Tibial nerve (tissue), 4 donors: ENCODE measurements at regions not wholly inside any gene's neighbourhood (a gene's known extent, or its start where the extent isn't known, plus 50 kb on each side); places are given as distances from the start of the nearest gene placed in this dataset.

ENCODE experiments used
- DNase-seq, 2 donors: peaks; one replicate each; pipeline ENCODE4 v3.0.0-alpha.2; 2019; ENCODE audit warnings: low spot score in 2 of 2
- H3K27ac ChIP-seq, 4 donors: fragments of 200-600 bp; sonication (generic) in 3 of 4; one replicate each; pipeline ENCODE4 v1.5.1; 2017 to 2019; ENCODE audit warnings: mild to moderate bottlenecking in 1 of 4
- H3K27me3 ChIP-seq, 2 donors: fragments of 200-600 bp; sonication (generic) in 1 of 2; one replicate each; pipeline versions ENCODE4 v1.5.1 to v1.6.0; 2017 to 2019
- H3K36me3 ChIP-seq, 3 donors: fragments of 200-600 bp; sonication (generic); one replicate each; pipeline ENCODE4 v1.5.1; 2018 to 2019
- H3K4me1 ChIP-seq, 4 donors: fragments of 200-600 bp; sonication (generic) in 3 of 4; one replicate each; pipeline ENCODE4 v1.5.1; 2017 to 2019
- H3K4me3 ChIP-seq, 4 donors: fragments of 200-600 bp; sonication (generic) in 3 of 4; one replicate each; pipeline ENCODE4 v1.5.1; 2017 to 2019; ENCODE audit warnings: mild to moderate bottlenecking in 1 of 4, moderate library complexity in 1 of 4
- H3K9me3 ChIP-seq, 4 donors: fragments of 200-600 bp; sonication (generic) in 3 of 4; one replicate each; pipeline ENCODE4 v1.5.1; 2017 to 2019
- CTCF ChIP-seq, 5 experiments: fragments of 200-600 bp in 3 of 5; fragments of 450-650 bp in 2 of 5; sonication (generic) in 3 of 5; IDR thresholded peaks; one replicate each; pipeline ENCODE4 v1.5.1; 2016 to 2019; ENCODE audit warnings: antibody characterized with exemption in 5 of 5, mild to moderate bottlenecking in 3 of 5, moderate library complexity in 2 of 5
- EP300 ChIP-seq, 2 donors: sonication (generic); formaldehyde crosslinking; IDR thresholded peaks; one replicate each; pipeline ENCODE4 v1.6.1; 2017; ENCODE audit warnings: antibody characterized with exemption in 2 of 2, mild to moderate bottlenecking in 1 of 2
- POLR2A ChIP-seq, 2 donors: fragments of 450-650 bp; IDR thresholded peaks; one replicate each; pipeline ENCODE4 v1.6.1; 2017; ENCODE audit warnings: antibody characterized with exemption in 2 of 2, mild to moderate bottlenecking in 2 of 2, moderate library complexity in 2 of 2
- WGBS, 2 donors: methylation state at CpG; one replicate each; pipeline ENCODE4 v1.1.5; 2018; 5-methylcytosine and 5-hydroxymethylcytosine counted together

GRCh38 chr7:32347244-32347828 lies 142.8 kb downstream of the LSM5 start:
- no peaks in the 10 kb centered on the region for H3K36me3 ChIP-seq
- H3K27me3 ChIP-seq = no peaks in the 10 kb centered on the region
- H3K27ac ChIP-seq = no peak overlapping the region
- no peak overlapping the region for H3K4me3 ChIP-seq
- H3K4me1 ChIP-seq = no peaks in the 10 kb centered on the region
- H3K9me3 ChIP-seq = no peaks in the 10 kb centered on the region
- WGBS, 2 donors = 76 to 86% methylated on average over 2 of the region's 2 CpGs
- DNase-seq = peak in 1 of 2 donors; percentile 51
- TF ChIP-seq POLR2A (IDR thresholded peaks at IDR 0.05) (no peak), EP300 (IDR thresholded peaks at IDR 0.05) (no peak), CTCF (IDR thresholded peaks at IDR 0.05) (peak; percentile 56 to 82 (median 69))

GRCh38 chr7:32346253-32346652 lies 143.9 kb downstream of the LSM5 start:
- no peak for DNase-seq
- no peak overlapping the region for H3K4me3 ChIP-seq
- WGBS, 2 donors = 31 to 53% methylated on average over 1 of the region's 1 CpG
- no peaks in the 10 kb centered on the region for H3K27me3 ChIP-seq
- no peaks in the 10 kb centered on the region for H3K36me3 ChIP-seq
- TF ChIP-seq POLR2A (IDR thresholded peaks at IDR 0.05) = no peak
- no peak for TF ChIP-seq CTCF (IDR thresholded peaks at IDR 0.05)
- H3K9me3 ChIP-seq = no peaks in the 10 kb centered on the region
- no peak overlapping the region for H3K27ac ChIP-seq
- H3K4me1 ChIP-seq = no peaks in the 10 kb centered on the region

GRCh38 chr7:32336726-32337125 lies 153.5 kb downstream of the LSM5 start:
- Histone ChIP-seq H3K36me3 (no peaks in the 10 kb centered on the region), H3K4me3 (no peak overlapping the region), H3K9me3 (peaks cover 0 to 6% (median 0%) of the 10 kb centered on the region in 4 donors), H3K4me1 (no peaks in the 10 kb centered on the region), H3K27ac (no peak overlapping the region), H3K27me3 (no peaks in the 10 kb centered on the region)
- TF ChIP-seq CTCF (IDR thresholded peaks at IDR 0.05) (no peak), POLR2A (IDR thresholded peaks at IDR 0.05) (no peak), EP300 (IDR thresholded peaks at IDR 0.05) (no peak)
- 63 to 68% methylated on average over 2 of the region's 2 CpGs for WGBS, 2 donors
- no peak for DNase-seq

GRCh38 chr7:32335107-32335506 lies 155.1 kb downstream of the LSM5 start:
- Histone ChIP-seq H3K27me3 (no peaks in the 10 kb centered on the region), H3K4me1 (no peaks in the 10 kb centered on the region), H3K9me3 (peaks cover 0 to 6% (median 0%) of the 10 kb centered on the region in 4 donors), H3K4me3 (no peak overlapping the region), H3K27ac (no peak overlapping the region), H3K36me3 (no peaks in the 10 kb centered on the region)
- TF ChIP-seq POLR2A (IDR thresholded peaks at IDR 0.05) (no peak), CTCF (IDR thresholded peaks at IDR 0.05) (no peak), EP300 (IDR thresholded peaks at IDR 0.05) (no peak)
- 43 to 62% methylated on average over 1 of the region's 1 CpG for WGBS, 2 donors
- DNase-seq = no peak

GRCh38 chr7:32330602-32331001 lies 159.6 kb downstream of the LSM5 start:
- Histone ChIP-seq H3K9me3 (peaks cover 0 to 6% (median 0%) of the 10 kb centered on the region in 4 donors), H3K36me3 (no peaks in the 10 kb centered on the region), H3K4me1 (no peaks in the 10 kb centered on the region), H3K27me3 (no peaks in the 10 kb centered on the region), H3K27ac (no peak overlapping the region), H3K4me3 (no peak overlapping the region)
- no peak for DNase-seq
- 58 to 79% methylated on average over 5 of the region's 5 CpGs for WGBS, 2 donors
- TF ChIP-seq EP300 (IDR thresholded peaks at IDR 0.05) = no peak
- no peak for TF ChIP-seq POLR2A (IDR thresholded peaks at IDR 0.05)
- no peak for TF ChIP-seq CTCF (IDR thresholded peaks at IDR 0.05)
